IPS-20b (cell line): ENCODE measurements at regions not wholly inside any gene's neighbourhood (a gene's known extent, or its start where the extent isn't known, plus 50 kb on each side); places are given as distances from the start of the nearest gene placed in this dataset.

Source experiments
- H3K27ac ChIP-seq: one replicate; pipeline ENCODE4 v1.5.1; 2013; ENCODE audit warnings: low read length
- H3K27me3 ChIP-seq: 2 replicates; pipeline ENCODE4 v1.6.1; 2013; ENCODE audit warnings: mild to moderate bottlenecking, low read length, inconsistent platforms; ENCODE audit not compliant: insufficient read depth
- H3K36me3 ChIP-seq: 2 replicates; pipeline ENCODE4 v1.6.1; 2013; ENCODE audit warnings: low read depth, mild to moderate bottlenecking, inconsistent platforms, low read length, moderate library complexity; ENCODE audit not compliant: insufficient read depth
- H3K4me1 ChIP-seq: 2 replicates; pipeline ENCODE4 v1.6.1; 2013; ENCODE audit warnings: mild to moderate bottlenecking, control low read depth, inconsistent platforms, low read length, moderate library complexity; ENCODE audit not compliant: insufficient read depth
- H3K4me3 ChIP-seq: 2 replicates; pipeline ENCODE4 v1.5.1; 2013; ENCODE audit warnings: mild to moderate bottlenecking, low read length, inconsistent platforms
- H3K9ac ChIP-seq: 2 replicates; pipeline ENCODE4 v1.6.1; 2013; ENCODE audit warnings: low read depth, mild to moderate bottlenecking, inconsistent platforms, low read length, moderate library complexity
- H3K9me3 ChIP-seq: 2 replicates; pipeline ENCODE4 v1.6.1; 2013; ENCODE audit warnings: mild to moderate bottlenecking, low read depth, low read length, inconsistent platforms; ENCODE audit not compliant: insufficient read depth

GRCh38 chr3:127118366-127118765 is 74.6 kb upstream of the PRR23E start:
- Histone ChIP-seq H3K9me3 (peaks cover 1% of the 10 kb centered on the region; the same call in 1 of the 2 replicates), H3K4me1 (peaks cover 8% of the 10 kb centered on the region; the same call in 1 of the 2 replicates), H3K27ac (no peak overlapping the region), H3K4me3 (no peak overlapping the region), H3K9ac (no peak overlapping the region), H3K36me3 (no peaks in the 10 kb centered on the region), H3K27me3 (no peaks in the 10 kb centered on the region)

DNA sequence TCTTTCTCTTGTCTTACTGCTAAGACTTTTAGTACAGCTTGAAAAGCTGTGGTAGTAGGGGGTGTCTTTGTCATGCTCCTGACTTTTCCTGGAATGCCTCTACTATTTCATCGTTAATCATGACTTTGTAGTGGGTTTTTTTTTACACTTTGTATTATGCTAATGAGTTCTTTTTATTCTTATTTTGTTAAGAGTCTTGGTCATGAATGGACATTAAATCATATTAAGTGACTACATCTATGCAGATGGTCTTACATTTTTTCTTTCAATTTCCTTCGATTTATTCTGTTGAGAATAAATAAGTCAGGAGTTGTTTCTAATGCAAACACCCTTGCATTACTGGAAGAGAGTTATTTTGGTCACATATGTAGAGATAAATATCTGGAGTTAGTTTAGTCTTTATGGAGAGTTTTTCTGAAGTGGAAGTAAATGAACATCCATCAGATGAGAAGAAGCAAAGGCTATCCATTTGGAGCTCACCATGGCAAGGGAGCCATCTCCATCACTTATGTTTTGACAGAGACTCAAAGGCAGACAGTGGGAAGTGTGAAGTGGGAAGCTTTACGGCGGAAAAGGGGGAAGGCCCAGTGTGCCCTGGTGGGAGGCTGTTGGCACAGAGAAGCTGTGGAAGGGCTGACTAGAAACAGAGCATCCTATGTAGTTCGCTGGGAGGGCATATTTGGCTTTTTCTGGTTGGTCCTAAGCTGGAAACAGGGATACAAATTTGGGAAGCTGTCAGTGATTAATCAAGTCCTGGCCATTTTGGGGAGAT is 73.1 kb upstream of the PRR23E start:
- no peak overlapping the region for H3K27ac ChIP-seq
- peaks cover 8% of the 10 kb centered on the region; the same call in 1 of the 2 replicates for H3K4me1 ChIP-seq
- H3K9me3 ChIP-seq = no peaks in the 10 kb centered on the region

DNA sequence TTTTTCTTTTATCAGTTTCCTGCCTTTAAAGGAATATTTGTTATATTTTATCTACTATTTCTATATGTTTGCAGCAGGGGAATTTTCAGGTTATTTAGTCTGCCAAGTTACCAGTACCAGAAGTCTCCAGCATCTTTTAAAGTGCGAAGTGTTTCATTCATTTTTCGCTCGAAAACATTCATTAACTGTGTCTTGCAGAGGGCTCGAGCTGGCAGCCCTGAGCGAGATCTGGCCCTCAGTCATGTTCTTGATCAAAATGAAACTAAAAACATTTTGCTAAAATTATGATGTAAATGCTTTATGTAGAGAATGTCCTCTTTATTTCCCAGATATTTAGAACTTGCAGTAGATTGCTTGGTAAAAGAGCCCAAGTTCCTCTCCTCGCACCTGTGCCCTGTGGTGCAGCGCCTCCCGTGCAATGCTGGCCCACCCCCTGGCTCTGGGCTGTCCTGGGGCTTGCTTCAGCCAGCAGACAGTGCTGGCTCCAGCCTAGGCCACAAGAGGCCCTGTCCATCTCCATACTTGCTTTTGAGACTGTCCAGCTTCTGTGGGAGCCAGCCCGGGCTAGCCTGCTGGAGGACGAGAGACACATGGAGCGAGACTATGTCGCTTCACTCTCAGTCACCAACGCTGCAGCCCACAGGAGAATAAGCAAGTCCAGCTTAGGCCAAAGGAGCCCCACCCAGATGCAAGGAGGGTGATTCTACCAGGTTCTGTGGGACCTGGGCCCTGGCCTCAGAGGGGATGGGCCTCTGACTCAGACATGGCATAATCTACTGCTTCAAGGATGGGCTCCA is 71.9 kb upstream of the PRR23E start:
- Histone ChIP-seq H3K4me3 (no peak overlapping the region), H3K4me1 (peaks cover 6% of the 10 kb centered on the region; the same call in 1 of the 2 replicates), H3K9ac (no peak overlapping the region), H3K9me3 (no peaks in the 10 kb centered on the region), H3K27me3 (no peaks in the 10 kb centered on the region), H3K36me3 (no peaks in the 10 kb centered on the region), H3K27ac (no peak overlapping the region)

More for the DNA sequence above, 73.1 kb upstream of the PRR23E start:
- Histone ChIP-seq H3K9ac (no peak overlapping the region), H3K36me3 (no peaks in the 10 kb centered on the region), H3K4me3 (no peak overlapping the region), H3K27me3 (no peaks in the 10 kb centered on the region)

DNA sequence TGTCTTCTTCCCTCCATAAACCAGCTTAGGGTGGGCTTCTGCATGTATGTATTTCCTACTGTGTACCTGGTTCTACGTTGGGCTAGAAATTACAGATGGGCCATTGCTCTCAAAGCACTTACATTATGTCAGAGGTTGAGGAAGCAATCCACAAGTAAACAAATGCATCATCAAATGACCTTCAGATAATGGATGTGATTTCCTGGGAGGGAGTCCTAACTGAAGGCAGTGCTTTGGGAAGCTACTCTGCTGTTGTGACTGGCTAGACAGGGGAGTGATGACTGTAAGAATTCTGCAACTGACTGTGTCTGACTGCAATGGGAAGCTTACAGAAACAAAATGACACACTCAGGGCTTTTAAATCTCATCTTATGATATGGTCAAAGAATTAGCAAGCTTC is 71.0 kb upstream of the PRR23E start:
- Histone ChIP-seq H3K27ac (no peak overlapping the region), H3K4me1 (no peaks in the 10 kb centered on the region; the same call in 1 of the 2 replicates), H3K9me3 (no peaks in the 10 kb centered on the region), H3K27me3 (no peaks in the 10 kb centered on the region), H3K36me3 (no peaks in the 10 kb centered on the region), H3K4me3 (no peak overlapping the region), H3K9ac (no peak overlapping the region)

DNA sequence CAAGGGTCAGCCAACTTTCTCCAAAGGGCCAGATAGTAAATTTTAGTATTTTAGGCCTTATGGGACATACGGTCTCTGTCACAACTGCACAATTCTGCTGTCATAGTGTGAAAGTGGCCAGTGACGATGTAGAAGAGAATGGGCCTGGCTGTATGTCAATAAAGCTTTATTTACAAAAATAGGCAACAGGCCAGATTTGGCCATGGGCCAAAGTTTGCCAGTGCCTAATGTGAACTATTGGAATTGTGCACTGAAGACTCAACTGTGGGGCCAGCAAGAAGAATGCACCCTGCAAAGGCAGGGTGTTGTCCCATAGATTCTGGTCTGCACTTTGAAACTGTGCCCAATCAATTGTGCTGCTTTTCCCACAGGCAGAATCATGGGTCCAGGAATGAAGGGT is 69.4 kb upstream of the PRR23E start:
- no peaks in the 10 kb centered on the region for H3K27me3 ChIP-seq
- H3K27ac ChIP-seq = no peak overlapping the region
- H3K9ac ChIP-seq = no peak overlapping the region
- H3K9me3 ChIP-seq = no peaks in the 10 kb centered on the region
- no peaks in the 10 kb centered on the region; the same call in 1 of the 2 replicates for H3K4me1 ChIP-seq
- no peaks in the 10 kb centered on the region for H3K36me3 ChIP-seq
- no peak overlapping the region for H3K4me3 ChIP-seq

- H3K27me3 ChIP-seq = no peaks in the 10 kb centered on the region
- no peaks in the 10 kb centered on the region; the same call in 1 of the 2 replicates for H3K4me1 ChIP-seq
- H3K9me3 ChIP-seq = no peaks in the 10 kb centered on the region
- no peak overlapping the region for H3K4me3 ChIP-seq
- H3K9ac ChIP-seq = no peak overlapping the region
- no peaks in the 10 kb centered on the region for H3K36me3 ChIP-seq
- H3K27ac ChIP-seq = no peak overlapping the region
These were observed 68.8 kb upstream of the PRR23E start for GRCh38 chr3:127124120-127124519.

- Histone ChIP-seq H3K27me3 (peaks cover 37% of the 10 kb centered on the region), H3K36me3 (no peaks in the 10 kb centered on the region), H3K9me3 (no peaks in the 10 kb centered on the region), H3K9ac (no peak overlapping the region), H3K27ac (no peak overlapping the region), H3K4me3 (no peak overlapping the region), H3K4me1 (peaks cover 9% of the 10 kb centered on the region; the same call in 1 of the 2 replicates)
These were observed 61.3 kb upstream of the PRR23E start for GRCh38 chr3:127131424-127132170.

DNA sequence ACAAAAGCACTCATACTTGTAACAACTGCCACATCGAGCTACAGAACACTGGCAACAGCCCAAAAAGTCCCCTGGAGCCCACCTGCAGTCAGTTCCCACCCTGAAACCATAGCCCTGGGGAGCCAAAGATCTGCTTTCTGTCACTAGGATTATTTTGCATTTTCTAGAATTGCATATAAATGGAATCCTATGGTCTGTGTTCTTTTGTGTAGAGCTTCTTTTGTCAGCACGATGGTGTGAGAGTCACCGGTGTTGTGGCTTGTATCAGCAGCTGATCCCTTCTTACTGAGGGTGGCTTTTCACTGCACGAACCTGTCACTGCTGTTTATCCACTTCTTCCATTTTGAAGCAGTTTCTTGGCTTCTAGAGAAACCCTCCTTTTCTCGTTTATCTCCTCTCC is 60.1 kb upstream of the PRR23E start:
- peaks cover 45% of the 10 kb centered on the region for H3K27me3 ChIP-seq
- no peaks in the 10 kb centered on the region for H3K9me3 ChIP-seq
- H3K4me3 ChIP-seq = peak overlapping the region; percentile 9; the same call in 1 of the 2 replicates
- H3K27ac ChIP-seq = no peak overlapping the region
- H3K36me3 ChIP-seq = no peaks in the 10 kb centered on the region
- peaks cover 9% of the 10 kb centered on the region; the same call in 1 of the 2 replicates for H3K4me1 ChIP-seq
- H3K9ac ChIP-seq = no peak overlapping the region

- Histone ChIP-seq H3K4me1 (peaks cover 9% of the 10 kb centered on the region; the same call in 1 of the 2 replicates), H3K27me3 (peaks cover 50% of the 10 kb centered on the region), H3K4me3 (no peak overlapping the region), H3K36me3 (no peaks in the 10 kb centered on the region), H3K27ac (no peak overlapping the region), H3K9me3 (no peaks in the 10 kb centered on the region), H3K9ac (no peak overlapping the region)
These were observed 59.0 kb upstream of the PRR23E start for GRCh38 chr3:127133971-127134370.

- Histone ChIP-seq H3K27me3 (peaks cover 50% of the 10 kb centered on the region), H3K9ac (no peak overlapping the region), H3K27ac (no peak overlapping the region), H3K36me3 (no peaks in the 10 kb centered on the region), H3K9me3 (no peaks in the 10 kb centered on the region), H3K4me1 (peaks cover 9% of the 10 kb centered on the region; the same call in 1 of the 2 replicates), H3K4me3 (no peak overlapping the region)
These were observed 58.5 kb upstream of the PRR23E start for GRCh38 chr3:127134466-127134865.

GRCh38 chr3:127134887-127135240 is 58.1 kb upstream of the PRR23E start:
- Histone ChIP-seq H3K9ac (no peak overlapping the region), H3K4me1 (peaks cover 9% of the 10 kb centered on the region; the same call in 1 of the 2 replicates), H3K9me3 (no peaks in the 10 kb centered on the region), H3K36me3 (no peaks in the 10 kb centered on the region), H3K4me3 (peak overlapping the region; percentile 56; the same call in 1 of the 2 replicates), H3K27me3 (peaks cover 50% of the 10 kb centered on the region), H3K27ac (no peak overlapping the region)
